GM21423 (cell line): ENCODE measurements at regions not wholly inside any gene's neighbourhood (a gene's known extent, or its start where the extent isn't known, plus 50 kb on each side); places are given as distances from the start of the nearest gene placed in this dataset.
"Not testable (repeated sequence)": the region's sequence is repeated elsewhere in the genome, so short reads cannot be mapped to it uniquely, and the experiment has no call there.

ENCODE experiments used
- ATAC-seq: cut with Tn5 transposase; IDR thresholded peaks from one replicate; pipeline ENCODE4 v1.9.1; 2021; ENCODE audit warnings: mild to moderate bottlenecking, moderate library complexity; ENCODE audit not compliant: unreplicated experiment

- no peak for ATAC-seq
Measured at GRCh38 chr5:25570067-25570583, 925.3 kb upstream of the CDH10 start.

GRCh38 chr5:25568989-25569625, 924.3 kb upstream of the CDH10 start:
- no peak for ATAC-seq

GRCh38 chr5:25568294-25568693, 923.5 kb upstream of the CDH10 start:
- no peak for ATAC-seq

GRCh38 chr5:25567881-25568280, 923.1 kb upstream of the CDH10 start:
- no peak for ATAC-seq

GRCh38 chr5:25562656-25563055, 917.9 kb upstream of the CDH10 start:
- ATAC-seq: no peak

- no peak for ATAC-seq
Measured at GRCh38 chr5:25554077-25554476, 909.3 kb upstream of the CDH10 start.

GRCh38 chr5:25552871-25553481, 908.2 kb upstream of the CDH10 start:
- no peak for ATAC-seq

- no peak for ATAC-seq
Measured at GRCh38 chr5:25550793-25551192, 906.0 kb upstream of the CDH10 start.

GRCh38 chr5:25544652-25545249, 900.0 kb upstream of the CDH10 start:
- peak; percentile 51 for ATAC-seq

- no peak for ATAC-seq
Measured at GRCh38 chr5:25540628-25541027, 895.9 kb upstream of the CDH10 start.

GRCh38 chr5:25539536-25539935, 894.8 kb upstream of the CDH10 start:
- no peak for ATAC-seq

- ATAC-seq: not testable (repeated sequence)
Measured at GRCh38 chr5:25536461-25536860, 891.7 kb upstream of the CDH10 start.

- no peak for ATAC-seq
Measured at GRCh38 chr5:25516141-25516540, 871.4 kb upstream of the CDH10 start.

GRCh38 chr5:25515525-25515924, 870.7 kb upstream of the CDH10 start:
- no peak for ATAC-seq

- ATAC-seq: not testable (repeated sequence)
Measured at GRCh38 chr5:25510692-25511091, 865.9 kb upstream of the CDH10 start.

GRCh38 chr5:25508011-25508410, 863.2 kb upstream of the CDH10 start:
- ATAC-seq: not testable (repeated sequence)

- no peak for ATAC-seq
Measured at GRCh38 chr5:25500635-25501034, 855.9 kb upstream of the CDH10 start.

- ATAC-seq: no peak
Measured at GRCh38 chr5:25489834-25490538, 845.2 kb upstream of the CDH10 start.

GRCh38 chr5:25488119-25488518, 843.3 kb upstream of the CDH10 start:
- ATAC-seq: no peak

- ATAC-seq: no peak
Measured at GRCh38 chr5:25484391-25484790, 839.6 kb upstream of the CDH10 start.

- ATAC-seq: no peak
Measured at GRCh38 chr5:25481463-25481862, 836.7 kb upstream of the CDH10 start.

GRCh38 chr5:25459082-25459481, 814.3 kb upstream of the CDH10 start:
- no peak for ATAC-seq
